G401.6 (cell line): ENCODE measurements at regions not wholly inside any gene's neighbourhood (a gene's known extent, or its start where the extent isn't known, plus 50 kb on each side); places are given as distances from the start of the nearest gene placed in this dataset.

Experiments used
- FAIRE-seq: peaks from 2 replicates; lab custom pipeline; 2012; peaks lifted over from hg19 to GRCh38; lab: Jason Lieb, UNC

GRCh38 chrX:149151805-149152757 lies 353.0 kb downstream of the IDS start:
- FAIRE-seq = no peak

GRCh38 chrX:149145845-149146285 lies 359.2 kb downstream of the IDS start:
- FAIRE-seq = no peak

GRCh38 chrX:149131774-149132173 lies 373.3 kb downstream of the IDS start:
- FAIRE-seq = no peak

GRCh38 chrX:149129767-149130166 lies 375.3 kb downstream of the IDS start:
- no peak for FAIRE-seq

GRCh38 chrX:149124526-149125108 lies 380.5 kb downstream of the IDS start:
- FAIRE-seq = no peak

GRCh38 chrX:149121206-149121920 lies 383.7 kb downstream of the IDS start:
- no peak for FAIRE-seq

- FAIRE-seq = no peak
Measured at GRCh38 chrX:149120459-149120858, 384.6 kb downstream of the IDS start.

- FAIRE-seq = no peak
Measured at GRCh38 chrX:149114874-149115273, 390.2 kb downstream of the IDS start.

GRCh38 chrX:149114001-149114400 lies 391.1 kb downstream of the IDS start:
- FAIRE-seq = no peak

- no peak for FAIRE-seq
Measured at GRCh38 chrX:149097786-149098185, 407.3 kb downstream of the IDS start.

- FAIRE-seq = no peak
Measured at GRCh38 chrX:149092179-149092578, 412.9 kb downstream of the IDS start.

GRCh38 chrX:149079805-149080406 lies 425.2 kb downstream of the IDS start:
- no peak for FAIRE-seq

- no peak for FAIRE-seq
Measured at GRCh38 chrX:149074398-149074797, 430.7 kb downstream of the IDS start.

- no peak for FAIRE-seq
Measured at GRCh38 chrX:149073479-149073878, 431.6 kb downstream of the IDS start.

- no peak for FAIRE-seq
Measured at GRCh38 chrX:149069899-149070298, 435.2 kb downstream of the IDS start.

- FAIRE-seq = no peak
Measured at GRCh38 chrX:149060921-149061320, 444.2 kb downstream of the IDS start.
